A549 (cell line): ENCODE measurements at regions not wholly inside any gene's neighbourhood (a gene's known extent, or its start where the extent isn't known, plus 50 kb on each side); places are given as distances from the start of the nearest gene placed in this dataset.

Experiments
- ATAC-seq, 2 experiments: fragments of 200-7000 bp in 1 of 2; fragments of >200 bp in 1 of 2; cut with Nextera tagmentation in 1 of 2; cut with Tn5 transposase in 1 of 2; 3 replicates each; pipeline versions ENCODE4 v1.8.0 to v1.9.1; 2018 to 2020; ENCODE audit warnings: mild to moderate bottlenecking in 1 of 2, moderate library complexity in 1 of 2
- CTCF ChIA-PET: fragments of 300-600 bp; sonication (Branson Sonifier 250); formaldehyde crosslinking; extraction: SDS; loops from one replicate; lab custom pipeline; 2021; ENCODE audit warnings: antibody characterized with exemption, inconsistent platforms; lab: Yijun Ruan, JAX
- POLR2A ChIA-PET: fragments of 350-600 bp; formaldehyde crosslinking; extraction: SDS; loops from one replicate; lab custom pipeline; 2021; ENCODE audit warnings: antibody characterized with exemption, inconsistent platforms; lab: Yijun Ruan, JAX
- DNase-seq, 2 experiments: peaks; one replicate each; pipeline versions ENCODE4 v3.0.0 to v3.0.0-alpha.2; 2011 to 2016; ENCODE audit warnings: low read depth in 1 of 2, low spot score in 1 of 2
- FAIRE-seq: peaks from 2 replicates; lab custom pipeline; 2011; peaks lifted over from hg19 to GRCh38; lab: Jason Lieb, UNC
- H3K27ac ChIP-seq, 2 experiments: fragments of >200 bp; sonication (Bioruptor Twin); formaldehyde crosslinking; 3 replicates each; pipeline ENCODE4 v1.5.1; 2016 to 2017
- H3K4me1 ChIP-seq: fragments of >200 bp; sonication (Bioruptor Twin); formaldehyde crosslinking; 3 replicates; pipeline ENCODE4 v1.6.1; 2016
- H3K4me2 ChIP-seq: fragments of >200 bp; sonication (Bioruptor Twin); formaldehyde crosslinking; 3 replicates; pipeline ENCODE4 v1.6.1; 2016
- H3K4me3 ChIP-seq: fragments of >200 bp; sonication (Bioruptor Twin); formaldehyde crosslinking; 3 replicates; pipeline ENCODE4 v1.5.1; 2016
- H3K9me3 ChIP-seq: fragments of >200 bp; sonication (Bioruptor Twin); formaldehyde crosslinking; 3 replicates; pipeline ENCODE4 v1.6.1; 2016
- BHLHE40 ChIP-seq: IDR thresholded peaks from 2 replicates; pipeline ENCODE4 v1.6.1; 2012; ENCODE audit warnings: low read depth, low read length, inconsistent platforms
- CBX2 ChIP-seq: fragments of 200-600 bp; sonication (generic); IDR thresholded peaks from 2 replicates; pipeline ENCODE4 v1.6.1; 2016; ENCODE audit warnings: low read depth, mild to moderate bottlenecking, borderline replicate concordance
- CHD2 ChIP-seq: fragments of 150-350 bp; IDR thresholded peaks from 2 replicates; pipeline ENCODE4 v1.6.1; 2014; ENCODE audit warnings: low read length; ENCODE audit not compliant: partially characterized antibody
- EHF ChIP-seq: fragments of 250-450 bp; sonication (Bioruptor Pico); IDR thresholded peaks from 2 replicates; pipeline ENCODE4 v1.5.0; 2020; ENCODE audit warnings: mild to moderate bottlenecking
- ESRRA ChIP-seq: fragments of 150-350 bp; IDR thresholded peaks from 2 replicates; pipeline ENCODE4 v1.6.1; 2014; ENCODE audit warnings: mild to moderate bottlenecking, low read length, borderline replicate concordance
- FOSB ChIP-seq: fragments of 250-450 bp; sonication (Bioruptor Pico); IDR thresholded peaks from 2 replicates; pipeline ENCODE4 v1.5.0; 2020; ENCODE audit warnings: mild to moderate bottlenecking, moderate library complexity
- GATA3 ChIP-seq: IDR thresholded peaks from 2 replicates; pipeline ENCODE4 v1.6.1; 2012; ENCODE audit warnings: borderline replicate concordance
- HDAC2 ChIP-seq: fragments of 200-600 bp; sonication (generic); IDR thresholded peaks from 2 replicates; pipeline ENCODE4 v1.6.1; 2016
- HES2 ChIP-seq: fragments of >200 bp; sonication (Bioruptor Twin); formaldehyde crosslinking; IDR thresholded peaks from 2 replicates; pipeline ENCODE4 v1.6.1; 2016
- HEYL ChIP-seq: fragments of 250-450 bp; sonication (Bioruptor Pico); IDR thresholded peaks from 2 replicates; pipeline ENCODE4 v1.8.0; 2021; ENCODE audit warnings: mild to moderate bottlenecking, moderate library complexity
- HOXA7 ChIP-seq: fragments of 250-450 bp; sonication (Bioruptor Pico); IDR thresholded peaks from 2 replicates; pipeline ENCODE4 v1.5.0; 2020; ENCODE audit warnings: mild to moderate bottlenecking, moderate library complexity
- KDM1A ChIP-seq: fragments of 200-600 bp; sonication (generic); IDR thresholded peaks from 2 replicates; pipeline ENCODE4 v1.6.1; 2016; ENCODE audit warnings: low read depth, mild to moderate bottlenecking
- KDM5A ChIP-seq: fragments of 200-600 bp; sonication (generic); IDR thresholded peaks from 2 replicates; pipeline ENCODE4 v1.6.1; 2016; ENCODE audit warnings: antibody characterized with exemption, mild to moderate bottlenecking
- MAFK ChIP-seq: fragments of 450-650 bp; IDR thresholded peaks from 2 replicates; pipeline ENCODE4 v1.6.1; 2014; ENCODE audit not compliant: partially characterized antibody
- NPAS2 ChIP-seq: fragments of 250-450 bp; sonication (Bioruptor Pico); IDR thresholded peaks from 2 replicates; pipeline ENCODE4 v1.8.0; 2022; ENCODE audit warnings: mild to moderate bottlenecking, moderate library complexity, borderline replicate concordance
- PBX3 ChIP-seq: IDR thresholded peaks from 2 replicates; pipeline ENCODE4 v1.6.1; 2012
- PHF8 ChIP-seq: fragments of 200-600 bp; sonication (generic); IDR thresholded peaks from 2 replicates; pipeline ENCODE4 v1.6.1; 2016; ENCODE audit warnings: low read depth, mild to moderate bottlenecking, antibody characterized with exemption, moderate library complexity, borderline replicate concordance
- POLR2AphosphoS2 ChIP-seq: conservative IDR thresholded peaks from 2 replicates; pipeline ENCODE4 v1.6.1; 2012; ENCODE audit warnings: low read length, improper control_type of control experiment, inconsistent platforms
- SMC3 ChIP-seq: fragments of >200 bp; sonication (Bioruptor Twin); formaldehyde crosslinking; IDR thresholded peaks from 3 replicates; pipeline ENCODE4 v1.6.1; 2018; ENCODE audit warnings: inconsistent platforms
- ZFP36 ChIP-seq: fragments of 450-650 bp; IDR thresholded peaks from 2 replicates; pipeline ENCODE4 v1.6.1; 2014; ENCODE audit warnings: borderline replicate concordance; ENCODE audit not compliant: partially characterized antibody
- WGBS: methylation state at CpG from one replicate; pipeline ENCODE4 v1.1.6; 2017; ENCODE audit errors: missing lambda C conversion rate; 5-methylcytosine and 5-hydroxymethylcytosine counted together
- TF ChIP-seq, protein P1 (sequence below): fragments of 150-350 bp; IDR thresholded peaks from 2 replicates; pipeline ENCODE4 v1.6.1; 2014; ENCODE audit warnings: low read depth, mild to moderate bottlenecking, low read length
- TF ChIP-seq, protein P2 (sequence below): IDR thresholded peaks from 2 replicates; pipeline ENCODE4 v1.6.1; 2012; ENCODE audit warnings: low read depth, borderline replicate concordance
- TF ChIP-seq, protein P3 (sequence below): fragments of 450-650 bp; IDR thresholded peaks from 2 replicates; pipeline ENCODE4 v1.6.1; 2014; ENCODE audit warnings: antibody characterized with exemption

GRCh38 chr3:135874035-135874434, 91.5 kb upstream of the PPP2R3A start:
- CTCF ChIA-PET, result no interaction called here
- Histone ChIP-seq H3K4me3 (no peak overlapping the region), H3K4me2 (no peak overlapping the region), H3K9me3 (no peaks in the 10 kb centered on the region), H3K4me1 (no peaks in the 10 kb centered on the region), H3K27ac (no peak overlapping the region)
- ATAC-seq (no peak), FAIRE-seq (no peak), DNase-seq (no peak)
- TF ChIP-seq EHF (CRISPR knock-in tag) (no peak), KDM1A (no peak), MAFK (no peak), HES2 (no peak), GATA3 (no peak), CHD2 (no peak), BHLHE40 (no peak), POLR2AphosphoS2 (no peak), ZFP36 (no peak), FOSB (CRISPR knock-in tag) (no peak), HOXA7 (CRISPR knock-in tag) (no peak), KDM5A (no peak), PBX3 (no peak), SMC3 (no peak), CBX2 (no peak), NPAS2 (no peak)
- TF ChIP-seq, protein P1, sequence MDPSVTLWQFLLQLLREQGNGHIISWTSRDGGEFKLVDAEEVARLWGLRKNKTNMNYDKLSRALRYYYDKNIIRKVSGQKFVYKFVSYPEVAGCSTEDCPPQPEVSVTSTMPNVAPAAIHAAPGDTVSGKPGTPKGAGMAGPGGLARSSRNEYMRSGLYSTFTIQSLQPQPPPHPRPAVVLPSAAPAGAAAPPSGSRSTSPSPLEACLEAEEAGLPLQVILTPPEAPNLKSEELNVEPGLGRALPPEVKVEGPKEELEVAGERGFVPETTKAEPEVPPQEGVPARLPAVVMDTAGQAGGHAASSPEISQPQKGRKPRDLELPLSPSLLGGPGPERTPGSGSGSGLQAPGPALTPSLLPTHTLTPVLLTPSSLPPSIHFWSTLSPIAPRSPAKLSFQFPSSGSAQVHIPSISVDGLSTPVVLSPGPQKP, result no peak
- TF ChIP-seq, protein P2, sequence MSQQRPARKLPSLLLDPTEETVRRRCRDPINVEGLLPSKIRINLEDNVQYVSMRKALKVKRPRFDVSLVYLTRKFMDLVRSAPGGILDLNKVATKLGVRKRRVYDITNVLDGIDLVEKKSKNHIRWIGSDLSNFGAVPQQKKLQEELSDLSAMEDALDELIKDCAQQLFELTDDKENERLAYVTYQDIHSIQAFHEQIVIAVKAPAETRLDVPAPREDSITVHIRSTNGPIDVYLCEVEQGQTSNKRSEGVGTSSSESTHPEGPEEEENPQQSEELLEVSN, result no peak
- WGBS, result 0% methylated on average over 2 of the region's 2 CpGs
- POLR2A ChIA-PET, result no interaction called here

DNA sequence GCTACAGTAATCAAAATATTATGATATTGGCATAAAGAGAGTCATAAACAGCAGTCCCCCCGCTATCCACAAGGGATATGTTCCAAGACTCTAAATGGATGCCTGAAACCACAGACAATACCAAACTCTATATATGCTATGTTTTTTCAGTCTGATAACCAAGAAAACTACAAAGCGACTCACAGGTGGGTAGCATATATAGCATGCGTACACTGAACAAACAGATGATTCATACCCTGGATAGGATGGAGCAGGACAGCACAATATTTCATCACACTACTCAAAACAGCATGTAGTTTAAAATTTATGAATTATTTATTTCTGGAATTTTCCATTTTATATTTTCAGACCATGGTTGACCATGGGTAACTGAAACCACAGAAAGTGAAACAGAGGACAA, 87.0 kb upstream of the PPP2R3A start:
- Histone ChIP-seq H3K9me3 (no peaks in the 10 kb centered on the region), H3K4me1 (no peaks in the 10 kb centered on the region), H3K27ac (no peak overlapping the region), H3K4me3 (no peak overlapping the region), H3K4me2 (no peak overlapping the region)
- TF ChIP-seq KDM5A (no peak), HEYL (CRISPR knock-in tag) (no peak), HDAC2 (no peak), FOSB (CRISPR knock-in tag) (no peak), PHF8 (no peak), ESRRA (no peak), SMC3 (no peak)
- TF ChIP-seq, protein P2, result no peak
- TF ChIP-seq, protein P3, sequence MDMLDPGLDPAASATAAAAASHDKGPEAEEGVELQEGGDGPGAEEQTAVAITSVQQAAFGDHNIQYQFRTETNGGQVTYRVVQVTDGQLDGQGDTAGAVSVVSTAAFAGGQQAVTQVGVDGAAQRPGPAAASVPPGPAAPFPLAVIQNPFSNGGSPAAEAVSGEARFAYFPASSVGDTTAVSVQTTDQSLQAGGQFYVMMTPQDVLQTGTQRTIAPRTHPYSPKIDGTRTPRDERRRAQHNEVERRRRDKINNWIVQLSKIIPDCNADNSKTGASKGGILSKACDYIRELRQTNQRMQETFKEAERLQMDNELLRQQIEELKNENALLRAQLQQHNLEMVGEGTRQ, result no peak
- WGBS, result 5% methylated on average over 3 of the region's 3 CpGs
- no peak for DNase-seq
- FAIRE-seq, result no peak
- no peak for ATAC-seq
- POLR2A ChIA-PET, result no interaction called here
- CTCF ChIA-PET, result no interaction called here
